ENCODE measurements at regions not wholly inside any gene's neighbourhood (a gene's known extent, or its start where the extent isn't known, plus 50 kb on each side); places are given as distances from the start of the nearest gene placed in this dataset.

DNA sequence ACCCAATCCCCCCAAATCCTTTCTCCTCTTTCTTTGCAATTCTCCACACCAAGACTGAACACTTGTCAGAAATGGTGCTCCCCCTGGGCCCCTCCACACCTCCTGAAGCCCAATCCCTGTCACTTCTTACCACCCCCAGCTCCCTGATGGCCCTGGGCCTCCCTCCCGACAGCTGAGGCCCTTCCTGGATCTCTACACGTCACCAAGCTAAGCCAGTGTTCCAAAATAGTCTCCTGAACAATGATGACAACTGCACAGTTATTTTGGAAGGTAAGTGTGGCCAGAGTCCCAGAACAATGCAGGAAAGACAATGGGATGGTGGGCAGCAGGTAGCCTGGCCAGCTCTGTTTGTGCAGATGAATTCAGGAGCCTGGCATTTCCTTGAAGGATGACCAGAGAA is 63.7 kb upstream of the PRSS3 start:
- TF ChIP-seq, protein P1, sequence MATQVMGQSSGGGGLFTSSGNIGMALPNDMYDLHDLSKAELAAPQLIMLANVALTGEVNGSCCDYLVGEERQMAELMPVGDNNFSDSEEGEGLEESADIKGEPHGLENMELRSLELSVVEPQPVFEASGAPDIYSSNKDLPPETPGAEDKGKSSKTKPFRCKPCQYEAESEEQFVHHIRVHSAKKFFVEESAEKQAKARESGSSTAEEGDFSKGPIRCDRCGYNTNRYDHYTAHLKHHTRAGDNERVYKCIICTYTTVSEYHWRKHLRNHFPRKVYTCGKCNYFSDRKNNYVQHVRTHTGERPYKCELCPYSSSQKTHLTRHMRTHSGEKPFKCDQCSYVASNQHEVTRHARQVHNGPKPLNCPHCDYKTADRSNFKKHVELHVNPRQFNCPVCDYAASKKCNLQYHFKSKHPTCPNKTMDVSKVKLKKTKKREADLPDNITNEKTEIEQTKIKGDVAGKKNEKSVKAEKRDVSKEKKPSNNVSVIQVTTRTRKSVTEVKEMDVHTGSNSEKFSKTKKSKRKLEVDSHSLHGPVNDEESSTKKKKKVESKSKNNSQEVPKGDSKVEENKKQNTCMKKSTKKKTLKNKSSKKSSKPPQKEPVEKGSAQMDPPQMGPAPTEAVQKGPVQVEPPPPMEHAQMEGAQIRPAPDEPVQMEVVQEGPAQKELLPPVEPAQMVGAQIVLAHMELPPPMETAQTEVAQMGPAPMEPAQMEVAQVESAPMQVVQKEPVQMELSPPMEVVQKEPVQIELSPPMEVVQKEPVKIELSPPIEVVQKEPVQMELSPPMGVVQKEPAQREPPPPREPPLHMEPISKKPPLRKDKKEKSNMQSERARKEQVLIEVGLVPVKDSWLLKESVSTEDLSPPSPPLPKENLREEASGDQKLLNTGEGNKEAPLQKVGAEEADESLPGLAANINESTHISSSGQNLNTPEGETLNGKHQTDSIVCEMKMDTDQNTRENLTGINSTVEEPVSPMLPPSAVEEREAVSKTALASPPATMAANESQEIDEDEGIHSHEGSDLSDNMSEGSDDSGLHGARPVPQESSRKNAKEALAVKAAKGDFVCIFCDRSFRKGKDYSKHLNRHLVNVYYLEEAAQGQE (IDR thresholded peaks at IDR 0.05; ENCODE audit: unreplicated experiment), result no peak
- TF ChIP-seq, protein P2, sequence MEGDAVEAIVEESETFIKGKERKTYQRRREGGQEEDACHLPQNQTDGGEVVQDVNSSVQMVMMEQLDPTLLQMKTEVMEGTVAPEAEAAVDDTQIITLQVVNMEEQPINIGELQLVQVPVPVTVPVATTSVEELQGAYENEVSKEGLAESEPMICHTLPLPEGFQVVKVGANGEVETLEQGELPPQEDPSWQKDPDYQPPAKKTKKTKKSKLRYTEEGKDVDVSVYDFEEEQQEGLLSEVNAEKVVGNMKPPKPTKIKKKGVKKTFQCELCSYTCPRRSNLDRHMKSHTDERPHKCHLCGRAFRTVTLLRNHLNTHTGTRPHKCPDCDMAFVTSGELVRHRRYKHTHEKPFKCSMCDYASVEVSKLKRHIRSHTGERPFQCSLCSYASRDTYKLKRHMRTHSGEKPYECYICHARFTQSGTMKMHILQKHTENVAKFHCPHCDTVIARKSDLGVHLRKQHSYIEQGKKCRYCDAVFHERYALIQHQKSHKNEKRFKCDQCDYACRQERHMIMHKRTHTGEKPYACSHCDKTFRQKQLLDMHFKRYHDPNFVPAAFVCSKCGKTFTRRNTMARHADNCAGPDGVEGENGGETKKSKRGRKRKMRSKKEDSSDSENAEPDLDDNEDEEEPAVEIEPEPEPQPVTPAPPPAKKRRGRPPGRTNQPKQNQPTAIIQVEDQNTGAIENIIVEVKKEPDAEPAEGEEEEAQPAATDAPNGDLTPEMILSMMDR (conservative IDR thresholded peaks at IDR 0.05; ENCODE audit: low read depth in 2 of 2), result no peak
- no peak for TF ChIP-seq POLR2AphosphoS5 (IDR thresholded peaks at IDR 0.05; ENCODE audit: low read depth)
- TF ChIP-seq, protein P3, sequence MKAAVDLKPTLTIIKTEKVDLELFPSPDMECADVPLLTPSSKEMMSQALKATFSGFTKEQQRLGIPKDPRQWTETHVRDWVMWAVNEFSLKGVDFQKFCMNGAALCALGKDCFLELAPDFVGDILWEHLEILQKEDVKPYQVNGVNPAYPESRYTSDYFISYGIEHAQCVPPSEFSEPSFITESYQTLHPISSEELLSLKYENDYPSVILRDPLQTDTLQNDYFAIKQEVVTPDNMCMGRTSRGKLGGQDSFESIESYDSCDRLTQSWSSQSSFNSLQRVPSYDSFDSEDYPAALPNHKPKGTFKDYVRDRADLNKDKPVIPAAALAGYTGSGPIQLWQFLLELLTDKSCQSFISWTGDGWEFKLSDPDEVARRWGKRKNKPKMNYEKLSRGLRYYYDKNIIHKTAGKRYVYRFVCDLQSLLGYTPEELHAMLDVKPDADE (IDR thresholded peaks at IDR 0.05), result no peak
- no peak for TF ChIP-seq CREB1 (CRISPR knock-in tag; IDR thresholded peaks at IDR 0.05; ENCODE audit: low read depth)
- no peak for TF ChIP-seq EZH2 (IDR thresholded peaks at IDR 0.05; ENCODE audit: low read depth, unreplicated experiment)
- TF ChIP-seq EZH2phosphoT487 (IDR thresholded peaks at IDR 0.05; ENCODE audit: unreplicated experiment), result no peak
- TF ChIP-seq ZNF114 (CRISPR knock-in tag; IDR thresholded peaks at IDR 0.05), result no peak
- TF ChIP-seq ZNF331 (CRISPR knock-in tag; IDR thresholded peaks at IDR 0.05; ENCODE audit: low read depth), result no peak
- TF ChIP-seq STAT1 (IDR thresholded peaks at IDR 0.05; ENCODE audit: unreplicated experiment), result no peak

Data from GM23338 (cell line).